HepG2 (cell line): ENCODE measurements at regions not wholly inside any gene's neighbourhood (a gene's known extent, or its start where the extent isn't known, plus 50 kb on each side); places are given as distances from the start of the nearest gene placed in this dataset.

Experiments
- ATAC-seq: fragments of 200-7000 bp; cut with Tn5 transposase; 3 replicates; pipeline ENCODE4 v1.9.1; 2020; ENCODE audit warnings: mild to moderate bottlenecking, moderate library complexity
- BruUV-seq: library from RNA; stranded (reverse); fragments of 400-500 nt; replicated peaks from 2 replicates; lab custom pipeline; 2021; lab: Mats Ljungman, UMichigan
- CTCF ChIA-PET: fragments of 300-600 bp; formaldehyde crosslinking; extraction: SDS; loops from one replicate; lab custom pipeline; 2021; ENCODE audit warnings: low total read pairs, inconsistent platforms, low intra/inter-chr PET ratio; lab: Yijun Ruan, JAX
- POLR2A ChIA-PET: fragments of 350-600 bp; sonication (Branson Sonifier 250); formaldehyde crosslinking; loops from one replicate; lab custom pipeline; 2020; ENCODE audit warnings: antibody characterized with exemption, inconsistent platforms; lab: Yijun Ruan, JAX
- DNase-seq: peaks from one replicate; pipeline ENCODE4 v3.0.0-alpha.2; 2015; ENCODE audit warnings: low spot score
- FAIRE-seq: peaks from 3 replicates; lab custom pipeline; 2011; peaks lifted over from hg19 to GRCh38; lab: Jason Lieb, UNC
- H2AFZ ChIP-seq: one replicate; pipeline ENCODE4 v1.6.1; 2011; ENCODE audit warnings: low read length, inconsistent platforms
- H3K27ac ChIP-seq: fragments of 300-600 bp; 3 replicates; pipeline ENCODE4 v1.8.0; 2011; ENCODE audit warnings: mixed run types, mild to moderate bottlenecking, mixed read lengths, low read length, inconsistent platforms; ENCODE audit not compliant: insufficient read depth; ENCODE audit errors: extremely low read length
- H3K27me3 ChIP-seq, 2 experiments: fragments of 200-600 bp in 1 of 2; 2 replicates in 1 of 2; 3 replicates in 1 of 2; pipeline versions ENCODE4 v1.6.0 to v1.8.0; 2011; ENCODE audit warnings: low read length in 2 of 2, mild to moderate bottlenecking in 2 of 2, moderate library complexity in 2 of 2, inconsistent platforms in 1 of 2; ENCODE audit not compliant: insufficient read depth in 2 of 2, control insufficient read depth in 1 of 2
- H3K36me3 ChIP-seq, 2 experiments: fragments of 200-600 bp in 1 of 2; replicated peaks in 1 of 2; 2 replicates in 1 of 2; 3 replicates in 1 of 2; pipeline versions ENCODE4 v1.5.1 to v1.8.0; 2011; ENCODE audit warnings: low read length in 2 of 2, inconsistent platforms in 1 of 2; ENCODE audit not compliant: insufficient read depth in 2 of 2, control insufficient read depth in 1 of 2
- H3K4me1 ChIP-seq: 2 replicates; pipeline ENCODE4 v1.5.1; 2012; ENCODE audit warnings: low read length, inconsistent platforms; ENCODE audit not compliant: insufficient read depth
- H3K4me2 ChIP-seq: 2 replicates; pipeline ENCODE4 v1.6.0; 2011; ENCODE audit warnings: low read depth, low read length, inconsistent platforms
- H3K4me3 ChIP-seq, 3 experiments: fragments of 200-600 bp in 1 of 3; sonication (generic), shearing (Covaris generic) in 1 of 3; replicated peaks in 1 of 3; 2 replicates each; pipeline ENCODE4 v1.5.1; 2011 to 2016; ENCODE audit warnings: low read length in 3 of 3, inconsistent platforms in 2 of 3, low read depth in 2 of 3, mild to moderate bottlenecking in 2 of 3, control low read depth in 1 of 3, mixed read lengths in 1 of 3; ENCODE audit not compliant: insufficient read depth in 1 of 3
- H3K79me2 ChIP-seq: one replicate; pipeline ENCODE4 v1.6.1; 2011; ENCODE audit warnings: low read length, inconsistent platforms; ENCODE audit not compliant: insufficient read depth
- H3K9ac ChIP-seq: 2 replicates; pipeline ENCODE4 v1.6.0; 2011; ENCODE audit warnings: mild to moderate bottlenecking, low read depth, low read length, inconsistent platforms; ENCODE audit not compliant: insufficient read depth
- H3K9me3 ChIP-seq: 2 replicates; pipeline ENCODE4 v1.5.1; 2012; ENCODE audit warnings: mild to moderate bottlenecking, low read length
- H4K20me1 ChIP-seq: 2 replicates; pipeline ENCODE4 v1.6.0; 2011; ENCODE audit warnings: inconsistent platforms, mild to moderate bottlenecking, low read length, moderate library complexity; ENCODE audit not compliant: insufficient read depth
- ASH2L ChIP-seq: fragments of 300-600, 200-600 bp; sonication (generic); IDR thresholded peaks from 2 replicates; pipeline ENCODE4 v1.7.0; 2017; ENCODE audit warnings: low read depth, mild to moderate bottlenecking, moderate library complexity, mixed read lengths, low read length; ENCODE audit not compliant: insufficient read length
- E2F2 ChIP-seq: sonication (generic); formaldehyde crosslinking; IDR thresholded peaks from 2 replicates; pipeline ENCODE4 v1.4.0; 2020; ENCODE audit warnings: missing genetic modification reagents, borderline replicate concordance
- PPARG ChIP-seq: conservative IDR thresholded peaks from 2 replicates; pipeline ENCODE4 v1.6.1; 2016; ENCODE audit warnings: missing biosample characterization, missing genetic modification reagents
- RAD21 ChIP-seq: fragments of 450-650 bp; formaldehyde crosslinking; IDR thresholded peaks from 2 replicates; pipeline ENCODE4 v1.5.0; 2020; ENCODE audit warnings: mild to moderate bottlenecking
- SPEN ChIP-seq: sonication (generic); formaldehyde crosslinking; IDR thresholded peaks from 2 replicates; pipeline ENCODE4 v1.5.1; 2020; ENCODE audit warnings: low read depth, mild to moderate bottlenecking, missing genetic modification reagents
- STAG1 ChIP-seq: sonication (generic); formaldehyde crosslinking; IDR thresholded peaks from 2 replicates; pipeline ENCODE4 v1.4.0; 2020; ENCODE audit warnings: missing genetic modification reagents
- ZEB1 ChIP-seq: IDR thresholded peaks from 2 replicates; pipeline ENCODE4 v1.6.1; 2012; ENCODE audit warnings: mild to moderate bottlenecking, low read depth, inconsistent platforms; ENCODE audit not compliant: insufficient replicate concordance
- ZNF629 ChIP-seq: sonication (generic); formaldehyde crosslinking; conservative IDR thresholded peaks from 2 replicates; pipeline ENCODE4 v1.5.0; 2020; ENCODE audit warnings: missing genetic modification reagents
- WGBS: methylation state at CpG from one replicate; pipeline ENCODE4 v1.1.6; 2017; ENCODE audit warnings: low lambda C conversion rate; 5-methylcytosine and 5-hydroxymethylcytosine counted together
- in situ Hi-C: cut with HindIII; loops from 2 replicates; pipeline ENCODE4 v1.10.0; 2017; ENCODE audit warnings: low pct_unique_long_range_greater_than_20kb; ENCODE audit not compliant: extremely low pct_ligation_motif_present
- intact Hi-C: fragments of 100-400 bp; cut with micrococcal nuclease; formaldehyde crosslinking; loops from one replicate; pipeline ENCODE4 v1.10.0; 2022; ENCODE audit not compliant: unreplicated experiment
- TF ChIP-seq, protein P1 (sequence below): sonication (generic); formaldehyde crosslinking; IDR thresholded peaks from 2 replicates; pipeline ENCODE4 v1.5.0; 2020; ENCODE audit warnings: mild to moderate bottlenecking, missing genetic modification reagents, moderate library complexity

GRCh38 chr3:187973977-187974870 is 179.7 kb upstream of the LPP start:
- ChIA-PET CTCF (no interaction called here), POLR2A (interaction anchor here (1.3 kb wide), 1 partner anchor 224 kb away, joined by 4 read pairs; no protein-coding TSS in a partner anchor)
- Histone ChIP-seq H4K20me1 (no peaks in the 10 kb centered on the region), H3K36me3 (no peaks in the 10 kb centered on the region), H3K79me2 (no peaks in the 10 kb centered on the region), H3K4me2 (no peak overlapping the region), H3K9me3 (peaks cover 6% of the 10 kb centered on the region; the same call in 1 of the 2 replicates), H3K9ac (no peak overlapping the region), H2AFZ (no peak overlapping the region), H3K4me3 (no peak overlapping the region), H3K27ac (no peak overlapping the region), H3K27me3 (no peaks in the 10 kb centered on the region), H3K4me1 (peaks cover 40% of the 10 kb centered on the region)
- DNase-seq (no peak), ATAC-seq (no peak), FAIRE-seq (no peak)
- in situ Hi-C loops (no loop called here), intact Hi-C loops (no loop called here)
- TF ChIP-seq ZNF629 (0 out of 2 replicates have a peak, but pooled peaks have one; percentile 34), E2F2 (CRISPR knock-in tag) (no peak)
- WGBS = 97% methylated on average over 9 of the region's 9 CpGs
- BruUV-seq = no TSS peak

GRCh38 chr3:187974871-187975271 is 179.1 kb upstream of the LPP start:
- H3K79me2 ChIP-seq = no peaks in the 10 kb centered on the region
- H3K4me2 ChIP-seq = no peak overlapping the region
- FAIRE-seq = no peak
- in situ Hi-C loops (no loop called here), intact Hi-C loops (no loop called here)
- DNase-seq = no peak
- H3K9ac ChIP-seq = no peak overlapping the region
- peaks cover 38% of the 10 kb centered on the region for H3K4me1 ChIP-seq
- peaks cover 6% of the 10 kb centered on the region; the same call in 1 of the 2 replicates for H3K9me3 ChIP-seq
- BruUV-seq = no TSS peak
- H3K36me3 ChIP-seq = no peaks in the 10 kb centered on the region
- no peak overlapping the region for H2AFZ ChIP-seq
- WGBS = 63% methylated on average over 3 of the region's 3 CpGs
- no peak for TF ChIP-seq PPARG (CRISPR knock-in tag)
- no peak for TF ChIP-seq ZEB1
- no peak for TF ChIP-seq RAD21
- TF ChIP-seq ASH2L = no peak
- TF ChIP-seq STAG1 (CRISPR knock-in tag) = peak; percentile 41
- TF ChIP-seq SPEN (CRISPR knock-in tag) = no peak
- TF ChIP-seq, protein P1, sequence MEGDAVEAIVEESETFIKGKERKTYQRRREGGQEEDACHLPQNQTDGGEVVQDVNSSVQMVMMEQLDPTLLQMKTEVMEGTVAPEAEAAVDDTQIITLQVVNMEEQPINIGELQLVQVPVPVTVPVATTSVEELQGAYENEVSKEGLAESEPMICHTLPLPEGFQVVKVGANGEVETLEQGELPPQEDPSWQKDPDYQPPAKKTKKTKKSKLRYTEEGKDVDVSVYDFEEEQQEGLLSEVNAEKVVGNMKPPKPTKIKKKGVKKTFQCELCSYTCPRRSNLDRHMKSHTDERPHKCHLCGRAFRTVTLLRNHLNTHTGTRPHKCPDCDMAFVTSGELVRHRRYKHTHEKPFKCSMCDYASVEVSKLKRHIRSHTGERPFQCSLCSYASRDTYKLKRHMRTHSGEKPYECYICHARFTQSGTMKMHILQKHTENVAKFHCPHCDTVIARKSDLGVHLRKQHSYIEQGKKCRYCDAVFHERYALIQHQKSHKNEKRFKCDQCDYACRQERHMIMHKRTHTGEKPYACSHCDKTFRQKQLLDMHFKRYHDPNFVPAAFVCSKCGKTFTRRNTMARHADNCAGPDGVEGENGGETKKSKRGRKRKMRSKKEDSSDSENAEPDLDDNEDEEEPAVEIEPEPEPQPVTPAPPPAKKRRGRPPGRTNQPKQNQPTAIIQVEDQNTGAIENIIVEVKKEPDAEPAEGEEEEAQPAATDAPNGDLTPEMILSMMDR = peak; percentile 12; the same call in 1 of the 2 replicates
- TF ChIP-seq, all 625 proteins: peak for 2
- H3K27me3 ChIP-seq = no peaks in the 10 kb centered on the region
- H3K4me3 ChIP-seq = no peak overlapping the region
- no peak for ATAC-seq
- H4K20me1 ChIP-seq = no peaks in the 10 kb centered on the region
- H3K27ac ChIP-seq = no peak overlapping the region
- ChIA-PET POLR2A (no interaction called here), CTCF (no interaction called here)
